ENCODE measurements at regions not wholly inside any gene's neighbourhood (a gene's known extent, or its start where the extent isn't known, plus 50 kb on each side); places are given as distances from the start of the nearest gene placed in this dataset.

DNA sequence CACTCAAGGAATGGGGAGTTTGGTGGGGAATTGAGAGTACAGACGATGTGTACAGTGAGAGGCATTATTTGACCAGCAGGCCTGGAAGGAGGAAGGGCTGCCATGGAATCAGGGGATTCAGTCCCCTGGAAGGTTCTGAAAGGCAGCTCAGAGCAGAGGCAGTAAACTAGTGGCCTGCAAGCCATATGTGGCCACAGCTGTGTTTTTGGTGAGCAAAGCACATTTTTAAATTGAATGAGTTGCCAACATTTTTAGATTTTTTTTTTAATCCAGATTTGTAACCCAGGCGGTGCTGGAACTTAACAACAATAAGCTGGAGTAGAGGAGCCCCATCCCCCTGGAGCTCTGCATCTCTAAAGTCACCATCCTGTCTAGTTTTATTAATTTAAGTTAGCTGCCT is 95.3 kb upstream of the IPO5 start:
- H3K27me3 Mint-ChIP-seq (ENCODE audit: insufficient read depth) = peaks cover 7% of the 10 kb centered on the region

DNA sequence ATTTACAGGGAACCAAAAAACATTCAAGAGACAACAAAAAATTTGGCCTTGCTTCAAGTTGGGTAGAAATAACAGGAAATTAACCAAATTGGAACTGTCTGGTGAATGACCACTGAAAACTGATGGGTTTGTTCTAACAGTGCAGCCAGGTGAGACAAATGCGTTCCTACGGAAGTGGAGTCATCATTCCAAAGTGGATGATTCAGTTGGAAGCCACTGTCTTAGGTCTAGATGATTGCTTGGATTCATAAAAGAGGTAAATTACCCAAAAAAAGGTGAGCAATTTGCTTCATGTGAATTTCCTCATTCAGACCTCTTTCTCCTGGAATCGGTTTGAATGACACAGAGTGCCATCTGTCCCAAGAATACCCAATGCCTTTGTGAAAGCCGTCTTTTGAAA is 87.1 kb upstream of the IPO5 start:
- no peak for DNase-seq
- Histone ChIP-seq H3K4me3 (ENCODE audit: low read length) (no peak overlapping the region), H3K27me3 (ENCODE audit: control insufficient read depth, insufficient read depth, low read length, poor library complexity, severe bottlenecking) (no peaks in the 10 kb centered on the region), H3K4me1 (ENCODE audit: control insufficient read depth, insufficient read depth, low read length) (no peaks in the 10 kb centered on the region), H3K36me3 (ENCODE audit: control insufficient read depth, insufficient read depth, low read length) (no peaks in the 10 kb centered on the region), H3K27ac (ENCODE audit: low read depth, low read length) (no peak overlapping the region), H3K9me3 (ENCODE audit: control insufficient read depth, low read length) (no peaks in the 10 kb centered on the region), H3K9ac (ENCODE audit: extremely low read depth, low read length, poor library complexity, severe bottlenecking) (no peak overlapping the region)
- peaks cover 35% of the 10 kb centered on the region for H3K9me3 Mint-ChIP-seq
- no peak overlapping the region for H3K27ac Mint-ChIP-seq
- H3K4me1 Mint-ChIP-seq = no peaks in the 10 kb centered on the region
- 78 to 88% methylated on average over 4 of the region's 4 CpGs for WGBS, 2 experiments (ENCODE audit: insufficient coverage in 1 of 2, insufficient read length in 1 of 2)
- H3K27me3 Mint-ChIP-seq (ENCODE audit: insufficient read depth) = no peaks in the 10 kb centered on the region
- H3K36me3 Mint-ChIP-seq (ENCODE audit: low read depth) = peaks cover 2% of the 10 kb centered on the region
- no peak overlapping the region for H3K4me3 Mint-ChIP-seq
- TF ChIP-seq, protein P1, sequence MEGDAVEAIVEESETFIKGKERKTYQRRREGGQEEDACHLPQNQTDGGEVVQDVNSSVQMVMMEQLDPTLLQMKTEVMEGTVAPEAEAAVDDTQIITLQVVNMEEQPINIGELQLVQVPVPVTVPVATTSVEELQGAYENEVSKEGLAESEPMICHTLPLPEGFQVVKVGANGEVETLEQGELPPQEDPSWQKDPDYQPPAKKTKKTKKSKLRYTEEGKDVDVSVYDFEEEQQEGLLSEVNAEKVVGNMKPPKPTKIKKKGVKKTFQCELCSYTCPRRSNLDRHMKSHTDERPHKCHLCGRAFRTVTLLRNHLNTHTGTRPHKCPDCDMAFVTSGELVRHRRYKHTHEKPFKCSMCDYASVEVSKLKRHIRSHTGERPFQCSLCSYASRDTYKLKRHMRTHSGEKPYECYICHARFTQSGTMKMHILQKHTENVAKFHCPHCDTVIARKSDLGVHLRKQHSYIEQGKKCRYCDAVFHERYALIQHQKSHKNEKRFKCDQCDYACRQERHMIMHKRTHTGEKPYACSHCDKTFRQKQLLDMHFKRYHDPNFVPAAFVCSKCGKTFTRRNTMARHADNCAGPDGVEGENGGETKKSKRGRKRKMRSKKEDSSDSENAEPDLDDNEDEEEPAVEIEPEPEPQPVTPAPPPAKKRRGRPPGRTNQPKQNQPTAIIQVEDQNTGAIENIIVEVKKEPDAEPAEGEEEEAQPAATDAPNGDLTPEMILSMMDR (conservative IDR thresholded peaks at IDR 0.05) = no peak

More for the DNA sequence above, 95.3 kb upstream of the IPO5 start:
- Histone ChIP-seq H3K4me3 (ENCODE audit: low read length) (no peak overlapping the region), H3K27me3 (ENCODE audit: control insufficient read depth, insufficient read depth, low read length, poor library complexity, severe bottlenecking) (peaks cover 35% of the 10 kb centered on the region), H3K4me1 (ENCODE audit: control insufficient read depth, insufficient read depth, low read length) (no peaks in the 10 kb centered on the region), H3K9me3 (ENCODE audit: control insufficient read depth, low read length) (peaks cover 3% of the 10 kb centered on the region), H3K27ac (ENCODE audit: low read depth, low read length) (no peak overlapping the region), H3K9ac (ENCODE audit: extremely low read depth, low read length, poor library complexity, severe bottlenecking) (no peak overlapping the region), H3K36me3 (ENCODE audit: control insufficient read depth, insufficient read depth, low read length) (no peaks in the 10 kb centered on the region)
- Mint-ChIP-seq H3K4me1 (peaks cover 4% of the 10 kb centered on the region), H3K4me3 (no peak overlapping the region), H3K36me3 (ENCODE audit: low read depth) (no peaks in the 10 kb centered on the region), H3K9me3 (peaks cover 9% of the 10 kb centered on the region), H3K27ac (no peak overlapping the region)
- TF ChIP-seq, protein P1 (conservative IDR thresholded peaks at IDR 0.05) = no peak
- DNase-seq = no peak
- WGBS, 2 experiments (ENCODE audit: insufficient coverage in 1 of 2, insufficient read length in 1 of 2) = 90 to 100% methylated on average over 1 to 2 of the region's 2 CpGs

DNA sequence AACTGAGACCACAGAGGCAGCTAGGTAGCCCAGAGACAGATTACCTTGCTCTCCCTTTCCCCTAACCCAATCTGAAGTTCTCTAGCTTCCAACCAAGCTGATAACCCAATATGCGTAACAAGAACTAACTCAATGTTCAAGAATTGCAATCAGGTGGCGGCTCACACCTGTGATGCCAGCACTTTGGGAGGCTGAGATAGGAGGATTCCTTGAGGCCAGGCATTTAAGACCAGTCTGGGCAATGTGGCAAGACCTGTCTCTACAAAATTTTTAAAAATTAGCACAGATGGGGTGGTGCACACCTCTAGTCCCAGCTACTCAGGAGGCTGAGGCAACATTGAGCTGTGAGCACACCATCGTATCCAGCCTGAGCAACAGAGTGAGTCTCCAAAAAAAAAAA is 86.7 kb upstream of the IPO5 start:
- no peak overlapping the region for H3K4me3 ChIP-seq (ENCODE audit: low read length)
- Mint-ChIP-seq H3K4me3 (no peak overlapping the region), H3K9me3 (peaks cover 35% of the 10 kb centered on the region), H3K27me3 (ENCODE audit: insufficient read depth) (no peaks in the 10 kb centered on the region), H3K36me3 (ENCODE audit: low read depth) (peaks cover 2% of the 10 kb centered on the region), H3K27ac (no peak overlapping the region), H3K4me1 (no peaks in the 10 kb centered on the region)
- no peaks in the 10 kb centered on the region for H3K27me3 ChIP-seq (ENCODE audit: control insufficient read depth, insufficient read depth, low read length, poor library complexity, severe bottlenecking)
- TF ChIP-seq, protein P1 (conservative IDR thresholded peaks at IDR 0.05) = no peak
- WGBS, 2 experiments (ENCODE audit: insufficient coverage in 1 of 2, insufficient read length in 1 of 2) = 65 to 100% methylated on average over 2 to 3 of the region's 3 CpGs
- no peaks in the 10 kb centered on the region for H3K4me1 ChIP-seq (ENCODE audit: control insufficient read depth, insufficient read depth, low read length)
- H3K9ac ChIP-seq (ENCODE audit: extremely low read depth, low read length, poor library complexity, severe bottlenecking) = no peak overlapping the region
- H3K9me3 ChIP-seq (ENCODE audit: control insufficient read depth, low read length) = no peaks in the 10 kb centered on the region
- H3K27ac ChIP-seq (ENCODE audit: low read depth, low read length) = no peak overlapping the region
- no peak for DNase-seq
- no peaks in the 10 kb centered on the region for H3K36me3 ChIP-seq (ENCODE audit: control insufficient read depth, insufficient read depth, low read length)

Data from endodermal cell (in vitro differentiated cells).